HepG2 (cell line): ENCODE measurements at regions not wholly inside any gene's neighbourhood (a gene's known extent, or its start where the extent isn't known, plus 50 kb on each side); places are given as distances from the start of the nearest gene placed in this dataset.

Experiments
- ATAC-seq: fragments of 200-7000 bp; cut with Tn5 transposase; 3 replicates; pipeline ENCODE4 v1.9.1; 2020; ENCODE audit warnings: mild to moderate bottlenecking, moderate library complexity
- BruUV-seq: library from RNA; stranded (reverse); fragments of 400-500 nt; replicated peaks from 2 replicates; lab custom pipeline; 2021; lab: Mats Ljungman, UMichigan
- CTCF ChIA-PET: fragments of 300-600 bp; formaldehyde crosslinking; extraction: SDS; loops from one replicate; lab custom pipeline; 2021; ENCODE audit warnings: low total read pairs, inconsistent platforms, low intra/inter-chr PET ratio; lab: Yijun Ruan, JAX
- POLR2A ChIA-PET: fragments of 350-600 bp; sonication (Branson Sonifier 250); formaldehyde crosslinking; loops from one replicate; lab custom pipeline; 2020; ENCODE audit warnings: antibody characterized with exemption, inconsistent platforms; lab: Yijun Ruan, JAX
- DNase-seq: peaks from one replicate; pipeline ENCODE4 v3.0.0-alpha.2; 2015; ENCODE audit warnings: low spot score
- FAIRE-seq: peaks from 3 replicates; lab custom pipeline; 2011; peaks lifted over from hg19 to GRCh38; lab: Jason Lieb, UNC
- H2AFZ ChIP-seq: one replicate; pipeline ENCODE4 v1.6.1; 2011; ENCODE audit warnings: low read length, inconsistent platforms
- H3K27ac ChIP-seq: fragments of 300-600 bp; 3 replicates; pipeline ENCODE4 v1.8.0; 2011; ENCODE audit warnings: mixed run types, mild to moderate bottlenecking, mixed read lengths, low read length, inconsistent platforms; ENCODE audit not compliant: insufficient read depth; ENCODE audit errors: extremely low read length
- H3K27me3 ChIP-seq, 2 experiments: fragments of 200-600 bp in 1 of 2; 2 replicates in 1 of 2; 3 replicates in 1 of 2; pipeline versions ENCODE4 v1.6.0 to v1.8.0; 2011; ENCODE audit warnings: low read length in 2 of 2, mild to moderate bottlenecking in 2 of 2, moderate library complexity in 2 of 2, inconsistent platforms in 1 of 2; ENCODE audit not compliant: insufficient read depth in 2 of 2, control insufficient read depth in 1 of 2
- H3K36me3 ChIP-seq, 2 experiments: fragments of 200-600 bp in 1 of 2; replicated peaks in 1 of 2; 2 replicates in 1 of 2; 3 replicates in 1 of 2; pipeline versions ENCODE4 v1.5.1 to v1.8.0; 2011; ENCODE audit warnings: low read length in 2 of 2, inconsistent platforms in 1 of 2; ENCODE audit not compliant: insufficient read depth in 2 of 2, control insufficient read depth in 1 of 2
- H3K4me1 ChIP-seq: 2 replicates; pipeline ENCODE4 v1.5.1; 2012; ENCODE audit warnings: low read length, inconsistent platforms; ENCODE audit not compliant: insufficient read depth
- H3K4me2 ChIP-seq: 2 replicates; pipeline ENCODE4 v1.6.0; 2011; ENCODE audit warnings: low read depth, low read length, inconsistent platforms
- H3K4me3 ChIP-seq, 3 experiments: fragments of 200-600 bp in 1 of 3; sonication (generic), shearing (Covaris generic) in 1 of 3; replicated peaks in 1 of 3; 2 replicates each; pipeline ENCODE4 v1.5.1; 2011 to 2016; ENCODE audit warnings: low read length in 3 of 3, inconsistent platforms in 2 of 3, low read depth in 2 of 3, mild to moderate bottlenecking in 2 of 3, control low read depth in 1 of 3, mixed read lengths in 1 of 3; ENCODE audit not compliant: insufficient read depth in 1 of 3
- H3K79me2 ChIP-seq: one replicate; pipeline ENCODE4 v1.6.1; 2011; ENCODE audit warnings: low read length, inconsistent platforms; ENCODE audit not compliant: insufficient read depth
- H3K9ac ChIP-seq: 2 replicates; pipeline ENCODE4 v1.6.0; 2011; ENCODE audit warnings: mild to moderate bottlenecking, low read depth, low read length, inconsistent platforms; ENCODE audit not compliant: insufficient read depth
- H3K9me3 ChIP-seq: 2 replicates; pipeline ENCODE4 v1.5.1; 2012; ENCODE audit warnings: mild to moderate bottlenecking, low read length
- H4K20me1 ChIP-seq: 2 replicates; pipeline ENCODE4 v1.6.0; 2011; ENCODE audit warnings: inconsistent platforms, mild to moderate bottlenecking, low read length, moderate library complexity; ENCODE audit not compliant: insufficient read depth
- ATF7-NPFF ChIP-seq: sonication (generic); formaldehyde crosslinking; IDR thresholded peaks from 2 replicates; pipeline ENCODE4 v1.8.1; 2023; ENCODE audit warnings: mild to moderate bottlenecking, low read depth, missing genetic modification reagents, moderate library complexity
- BCL3 ChIP-seq: sonication (generic); formaldehyde crosslinking; IDR thresholded peaks from 2 replicates; pipeline ENCODE4 v1.5.1; 2020; ENCODE audit warnings: mild to moderate bottlenecking, missing genetic modification reagents, moderate library complexity
- KLF16 ChIP-seq, 2 experiments: sonication (generic) in 1 of 2; formaldehyde crosslinking in 1 of 2; IDR thresholded peaks; 2 replicates each; pipeline versions ENCODE4 v1.6.1 to v1.8.0; 2016 to 2023; ENCODE audit warnings: missing genetic modification reagents in 2 of 2, missing compliant biosample characterization in 1 of 2
- SNAPC2 ChIP-seq: sonication (generic); formaldehyde crosslinking; IDR thresholded peaks from 2 replicates; pipeline ENCODE4 v1.8.1; 2022; ENCODE audit warnings: mild to moderate bottlenecking, missing genetic modification reagents
- SP1 ChIP-seq, 2 experiments: fragments of 450-650 bp in 1 of 2; sonication (generic) in 1 of 2; formaldehyde crosslinking in 1 of 2; IDR thresholded peaks; 2 replicates each; pipeline versions ENCODE4 v1.4.0 to v1.6.1; 2016 to 2020; ENCODE audit warnings: missing genetic modification reagents in 1 of 2
- SRY ChIP-seq: sonication (generic); formaldehyde crosslinking; IDR thresholded peaks from 2 replicates; pipeline ENCODE4 v1.8.0; 2022; ENCODE audit warnings: mild to moderate bottlenecking, missing genetic modification reagents
- STAT5B ChIP-seq: sonication (generic); formaldehyde crosslinking; IDR thresholded peaks from 2 replicates; pipeline ENCODE4 v1.4.0; 2020; ENCODE audit warnings: missing genetic modification reagents
- SUZ12 ChIP-seq: fragments of 150-350 bp; IDR thresholded peaks from 2 replicates; pipeline ENCODE4 v1.6.1; 2014; ENCODE audit warnings: low read depth, low read length
- USF2 ChIP-seq, 2 experiments: sonication (generic) in 1 of 2; formaldehyde crosslinking in 1 of 2; IDR thresholded peaks; 2 replicates each; pipeline versions ENCODE4 v1.5.1 to v1.6.1; 2011 to 2020; ENCODE audit warnings: borderline replicate concordance in 1 of 2, low read depth in 1 of 2, low read length in 1 of 2, mild to moderate bottlenecking in 1 of 2, missing genetic modification reagents in 1 of 2, moderate library complexity in 1 of 2
- ZKSCAN5 ChIP-seq: sonication (generic); formaldehyde crosslinking; IDR thresholded peaks from 2 replicates; pipeline ENCODE4 v1.5.1; 2020; ENCODE audit warnings: mild to moderate bottlenecking, missing genetic modification reagents
- ZNF12 ChIP-seq: sonication (generic); formaldehyde crosslinking; IDR thresholded peaks from 2 replicates; pipeline ENCODE4 v1.5.0; 2020; ENCODE audit warnings: missing genetic modification reagents
- ZNF292 ChIP-seq: sonication (generic); formaldehyde crosslinking; IDR thresholded peaks from 2 replicates; pipeline ENCODE4 v1.8.1; 2022; ENCODE audit warnings: mild to moderate bottlenecking, low read depth, missing genetic modification reagents, borderline replicate concordance
- ZNF607 ChIP-seq: sonication (generic); formaldehyde crosslinking; IDR thresholded peaks from 2 replicates; pipeline ENCODE4 v1.5.1; 2020; ENCODE audit warnings: missing genetic modification reagents, mild to moderate bottlenecking, borderline replicate concordance
- ZNF773 ChIP-seq: sonication (generic); formaldehyde crosslinking; IDR thresholded peaks from 2 replicates; pipeline ENCODE4 v1.4.0; 2020; ENCODE audit warnings: missing genetic modification reagents, borderline replicate concordance
- WGBS: methylation state at CpG from one replicate; pipeline ENCODE4 v1.1.6; 2017; ENCODE audit warnings: low lambda C conversion rate; 5-methylcytosine and 5-hydroxymethylcytosine counted together
- in situ Hi-C: cut with HindIII; loops from 2 replicates; pipeline ENCODE4 v1.10.0; 2017; ENCODE audit warnings: low pct_unique_long_range_greater_than_20kb; ENCODE audit not compliant: extremely low pct_ligation_motif_present
- intact Hi-C: fragments of 100-400 bp; cut with micrococcal nuclease; formaldehyde crosslinking; loops from one replicate; pipeline ENCODE4 v1.10.0; 2022; ENCODE audit not compliant: unreplicated experiment
- TF ChIP-seq, protein P1 (sequence below): sonication (generic); formaldehyde crosslinking; IDR thresholded peaks from 2 replicates; pipeline ENCODE4 v1.4.0; 2020; ENCODE audit warnings: missing genetic modification reagents

- TF ChIP-seq USF2 (IDR thresholded peaks at IDR 0.05; ENCODE audit: low read depth, low read length) (no peak), USF2 (CRISPR knock-in tag; IDR thresholded peaks at IDR 0.05; ENCODE audit: borderline replicate concordance) (no peak), SNAPC2 (no peak)
Measured at GRCh38 chr6:106856227-106856874, 118.2 kb downstream of the CD24 start (continued).

DNA sequence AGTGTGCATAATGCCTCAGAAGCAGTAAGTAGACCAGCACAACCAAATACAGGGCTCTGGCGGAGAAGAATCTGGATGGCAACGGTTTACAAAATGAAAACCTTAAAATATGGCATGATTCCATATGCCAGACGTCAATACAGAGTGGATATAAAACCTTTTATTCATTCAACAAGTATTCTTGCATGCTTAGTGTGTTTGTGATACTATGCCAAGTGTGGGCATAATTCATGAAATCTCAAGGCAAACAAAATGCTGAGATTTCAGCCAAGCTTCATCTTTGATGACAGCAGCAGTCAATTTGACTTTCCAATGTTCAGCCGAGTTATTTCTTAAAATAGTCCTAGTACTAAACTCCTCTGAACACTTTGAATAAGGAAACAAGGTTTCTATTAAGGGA, 119.4 kb downstream of the CD24 start:
- H3K79me2 ChIP-seq = no peaks in the 10 kb centered on the region
- H2AFZ ChIP-seq = no peak overlapping the region
- H3K4me3 ChIP-seq = no peak overlapping the region
- H3K4me1 ChIP-seq = no peaks in the 10 kb centered on the region
- no peak overlapping the region for H3K4me2 ChIP-seq
- in situ Hi-C loops (no loop called here), intact Hi-C loops (no loop called here)
- ChIA-PET POLR2A (no interaction called here), CTCF (no interaction called here)
- WGBS = 34% methylated on average over 4 of the region's 4 CpGs
- H3K27ac ChIP-seq = no peak overlapping the region
- DNase-seq (no peak), FAIRE-seq (no peak), ATAC-seq (no peak)
- H3K36me3 ChIP-seq = no peaks in the 10 kb centered on the region
- peaks cover 8% of the 10 kb centered on the region; the same call in 1 of the 2 replicates for H3K9me3 ChIP-seq
- no peak overlapping the region for H3K9ac ChIP-seq
- BruUV-seq = no TSS peak
- H3K27me3 ChIP-seq = no peaks in the 10 kb centered on the region
- H4K20me1 ChIP-seq = no peaks in the 10 kb centered on the region
- TF ChIP-seq KLF16 (CRISPR knock-in tag; IDR thresholded peaks at IDR 0.05) = no peak
- TF ChIP-seq ZNF12 = no peak
- TF ChIP-seq SRY (CRISPR knock-in tag) = no peak
- TF ChIP-seq, protein P1, sequence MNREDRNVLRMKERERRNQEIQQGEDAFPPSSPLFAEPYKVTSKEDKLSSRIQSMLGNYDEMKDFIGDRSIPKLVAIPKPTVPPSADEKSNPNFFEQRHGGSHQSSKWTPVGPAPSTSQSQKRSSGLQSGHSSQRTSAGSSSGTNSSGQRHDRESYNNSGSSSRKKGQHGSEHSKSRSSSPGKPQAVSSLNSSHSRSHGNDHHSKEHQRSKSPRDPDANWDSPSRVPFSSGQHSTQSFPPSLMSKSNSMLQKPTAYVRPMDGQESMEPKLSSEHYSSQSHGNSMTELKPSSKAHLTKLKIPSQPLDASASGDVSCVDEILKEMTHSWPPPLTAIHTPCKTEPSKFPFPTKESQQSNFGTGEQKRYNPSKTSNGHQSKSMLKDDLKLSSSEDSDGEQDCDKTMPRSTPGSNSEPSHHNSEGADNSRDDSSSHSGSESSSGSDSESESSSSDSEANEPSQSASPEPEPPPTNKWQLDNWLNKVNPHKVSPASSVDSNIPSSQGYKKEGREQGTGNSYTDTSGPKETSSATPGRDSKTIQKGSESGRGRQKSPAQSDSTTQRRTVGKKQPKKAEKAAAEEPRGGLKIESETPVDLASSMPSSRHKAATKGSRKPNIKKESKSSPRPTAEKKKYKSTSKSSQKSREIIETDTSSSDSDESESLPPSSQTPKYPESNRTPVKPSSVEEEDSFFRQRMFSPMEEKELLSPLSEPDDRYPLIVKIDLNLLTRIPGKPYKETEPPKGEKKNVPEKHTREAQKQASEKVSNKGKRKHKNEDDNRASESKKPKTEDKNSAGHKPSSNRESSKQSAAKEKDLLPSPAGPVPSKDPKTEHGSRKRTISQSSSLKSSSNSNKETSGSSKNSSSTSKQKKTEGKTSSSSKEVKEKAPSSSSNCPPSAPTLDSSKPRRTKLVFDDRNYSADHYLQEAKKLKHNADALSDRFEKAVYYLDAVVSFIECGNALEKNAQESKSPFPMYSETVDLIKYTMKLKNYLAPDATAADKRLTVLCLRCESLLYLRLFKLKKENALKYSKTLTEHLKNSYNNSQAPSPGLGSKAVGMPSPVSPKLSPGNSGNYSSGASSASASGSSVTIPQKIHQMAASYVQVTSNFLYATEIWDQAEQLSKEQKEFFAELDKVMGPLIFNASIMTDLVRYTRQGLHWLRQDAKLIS = no peak
- no peak for TF ChIP-seq ZNF773 (CRISPR knock-in tag)
- no peak for TF ChIP-seq ZNF607 (CRISPR knock-in tag)
- TF ChIP-seq SP1 (IDR thresholded peaks at IDR 0.05) = no peak
- no peak for TF ChIP-seq SP1 (CRISPR knock-in tag; IDR thresholded peaks at IDR 0.05)
- TF ChIP-seq SUZ12 = no peak
- TF ChIP-seq ZNF292 (CRISPR knock-in tag) = no peak
- no peak for TF ChIP-seq BCL3
- TF ChIP-seq ATF7-NPFF (CRISPR knock-in tag) = no peak
- TF ChIP-seq STAT5B (CRISPR knock-in tag) = no peak
- TF ChIP-seq ZKSCAN5 (CRISPR knock-in tag) = no peak
